Activated naive CD8-positive, alpha-beta T cell treated with anti-CD3 and anti-CD28 coated beads, Interleukin-2, amount 50 U/mL, for 24 hours (primary cell): ENCODE measurements at regions not wholly inside any gene's neighbourhood (a gene's known extent, or its start where the extent isn't known, plus 50 kb on each side); places are given as distances from the start of the nearest gene placed in this dataset.
"Not testable (repeated sequence)": the region's sequence is repeated elsewhere in the genome, so short reads cannot be mapped to it uniquely, and the experiment has no call there.

Source experiments
- ATAC-seq: fragments of 150-1000 bp; cut with Tn5 transposase; one replicate; pipeline ENCODE4 v1.10.0; 2021
- DNase-seq: peaks from one replicate; pipeline ENCODE4 v3.0.0; 2021
- H3K27ac Mint-ChIP-seq: one replicate; pipeline ENCODE4 v1.8.0; 2021; ENCODE audit warnings: mild to moderate bottlenecking, mixed read lengths
- H3K27me3 Mint-ChIP-seq: one replicate; pipeline ENCODE4 v1.8.0; 2021; ENCODE audit warnings: mixed read lengths
- H3K36me3 Mint-ChIP-seq: one replicate; pipeline ENCODE4 v1.8.0; 2021; ENCODE audit warnings: low read depth, mixed read lengths
- H3K4me1 Mint-ChIP-seq: one replicate; pipeline ENCODE4 v1.8.0; 2021; ENCODE audit warnings: mixed read lengths
- H3K4me3 Mint-ChIP-seq: one replicate; pipeline ENCODE4 v1.8.0; 2021; ENCODE audit warnings: mild to moderate bottlenecking, moderate library complexity, mixed read lengths
- H3K9me3 Mint-ChIP-seq: one replicate; pipeline ENCODE4 v1.8.0; 2021; ENCODE audit warnings: mixed read lengths

DNA sequence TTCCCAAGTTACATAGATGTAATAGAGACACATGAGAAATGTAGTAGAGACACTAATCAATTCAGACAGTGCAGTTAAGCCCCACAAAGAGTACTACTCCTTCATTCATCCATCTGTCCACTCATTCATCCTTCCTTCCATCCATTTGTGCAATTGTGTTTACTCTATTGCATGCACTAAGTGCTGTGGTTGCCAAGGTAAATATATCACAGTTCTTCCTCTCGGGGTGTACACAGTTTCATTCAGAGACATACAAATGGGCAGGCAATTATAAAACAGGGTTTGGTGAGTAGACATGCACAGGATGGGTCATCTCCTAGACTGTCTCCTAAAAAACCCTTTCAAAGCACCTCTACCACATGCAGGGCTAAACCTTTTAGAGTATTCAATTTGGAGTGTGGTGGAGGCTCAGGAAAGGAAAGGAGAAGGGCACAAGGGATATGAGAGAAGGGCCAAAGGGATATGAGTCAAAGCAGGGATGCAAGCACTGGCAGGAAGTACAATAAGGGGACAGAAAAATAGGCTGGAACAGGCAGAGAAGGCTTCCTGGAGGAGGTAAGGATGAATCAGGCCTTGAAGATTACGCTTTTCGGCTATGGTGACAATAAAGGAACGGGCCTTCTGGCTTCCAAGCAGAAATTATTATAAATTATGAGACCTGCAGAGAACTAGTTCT lies 153.6 kb upstream of the VKORC1L1 start:
- ATAC-seq, H3K9me3 Mint-ChIP-seq, H3K4me1 Mint-ChIP-seq: not testable (repeated sequence)

DNA sequence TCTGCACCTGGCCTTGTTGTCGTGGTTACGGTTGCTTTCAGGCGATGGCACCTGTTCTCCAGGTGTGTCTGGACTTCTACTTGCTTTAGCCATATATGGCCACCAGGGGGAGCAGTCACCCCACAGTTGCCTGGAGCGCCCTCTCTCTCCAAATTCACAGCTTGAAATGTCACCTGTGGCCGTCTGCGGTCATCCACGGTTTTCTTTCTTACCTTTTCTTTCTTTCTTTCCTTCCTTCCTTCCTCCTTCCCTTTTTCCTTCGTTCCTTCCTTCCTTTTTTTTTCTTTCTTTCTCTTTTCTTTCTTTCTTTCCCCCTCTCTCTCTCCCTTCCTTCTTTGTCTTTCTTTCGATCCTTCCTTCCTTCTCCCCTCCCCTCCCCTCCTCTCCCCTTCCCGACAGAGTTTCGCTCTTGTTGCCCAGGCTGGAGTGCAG lies 150.5 kb upstream of the VKORC1L1 start:
- no peaks in the 10 kb centered on the region for H3K9me3 Mint-ChIP-seq
- DNase-seq (peak; percentile 68), ATAC-seq (no peak)
- no peak overlapping the region for H3K4me3 Mint-ChIP-seq
- H3K36me3 Mint-ChIP-seq, result peaks cover 13% of the 10 kb centered on the region
- H3K4me1 Mint-ChIP-seq, result peaks cover 4% of the 10 kb centered on the region
- no peak overlapping the region for H3K27ac Mint-ChIP-seq
- no peaks in the 10 kb centered on the region for H3K27me3 Mint-ChIP-seq

More for the DNA sequence above, 153.6 kb upstream of the VKORC1L1 start:
- H3K27ac Mint-ChIP-seq, H3K4me3 Mint-ChIP-seq, H3K27me3 Mint-ChIP-seq, DNase-seq, H3K36me3 Mint-ChIP-seq: not testable (repeated sequence)

DNA sequence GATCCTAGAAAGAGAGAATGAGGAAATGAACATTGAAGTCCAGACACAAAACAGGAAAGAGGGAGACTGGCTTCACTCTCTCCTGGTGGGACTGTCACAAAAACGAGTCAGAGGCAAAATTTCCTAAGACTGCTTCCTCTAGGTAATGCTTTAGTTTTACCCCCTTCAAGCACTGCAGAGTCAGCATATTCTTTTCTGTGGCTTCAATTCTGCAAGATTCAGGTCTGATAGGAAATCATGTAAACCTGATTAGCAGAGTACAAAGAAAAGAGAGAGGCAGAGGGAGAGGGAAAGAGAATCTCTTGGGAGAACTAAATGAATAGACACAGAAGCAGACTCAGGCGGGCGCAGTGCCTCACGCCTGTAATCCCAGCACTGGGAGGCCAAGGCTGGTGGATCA lies 145.7 kb upstream of the VKORC1L1 start:
- H3K27me3 Mint-ChIP-seq, ATAC-seq, H3K4me1 Mint-ChIP-seq, H3K27ac Mint-ChIP-seq, H3K4me3 Mint-ChIP-seq, H3K9me3 Mint-ChIP-seq, DNase-seq: not testable (repeated sequence)
- H3K36me3 Mint-ChIP-seq, result peaks cover 13% of the 10 kb centered on the region

DNA sequence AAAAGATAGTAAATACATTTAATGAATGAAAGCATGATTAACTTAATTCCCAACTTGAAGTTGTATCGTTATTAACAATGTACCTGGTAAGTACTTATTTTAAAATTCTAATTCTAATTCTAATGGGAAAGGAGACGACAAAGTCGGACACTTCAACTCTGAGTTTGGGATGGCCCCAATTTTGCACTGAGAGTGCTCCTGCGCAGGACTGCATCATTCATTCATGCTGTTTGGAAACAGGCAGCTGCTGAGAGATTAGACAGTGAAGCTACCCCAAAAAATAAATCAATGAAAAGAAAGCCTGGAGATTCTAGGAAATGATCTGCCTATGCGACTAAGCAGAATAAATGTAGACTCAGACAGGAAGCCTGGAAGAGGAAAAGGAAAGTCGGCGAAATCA lies 141.7 kb upstream of the VKORC1L1 start:
- H3K4me1 Mint-ChIP-seq, result peaks cover 2% of the 10 kb centered on the region
- peak overlapping the region; percentile 6 for H3K4me3 Mint-ChIP-seq
- no peaks in the 10 kb centered on the region for H3K27me3 Mint-ChIP-seq
- ATAC-seq (no peak), DNase-seq (no peak)
- H3K9me3 Mint-ChIP-seq, result no peaks in the 10 kb centered on the region
- H3K27ac Mint-ChIP-seq, result no peak overlapping the region
- H3K36me3 Mint-ChIP-seq, result peaks cover 18% of the 10 kb centered on the region

DNA sequence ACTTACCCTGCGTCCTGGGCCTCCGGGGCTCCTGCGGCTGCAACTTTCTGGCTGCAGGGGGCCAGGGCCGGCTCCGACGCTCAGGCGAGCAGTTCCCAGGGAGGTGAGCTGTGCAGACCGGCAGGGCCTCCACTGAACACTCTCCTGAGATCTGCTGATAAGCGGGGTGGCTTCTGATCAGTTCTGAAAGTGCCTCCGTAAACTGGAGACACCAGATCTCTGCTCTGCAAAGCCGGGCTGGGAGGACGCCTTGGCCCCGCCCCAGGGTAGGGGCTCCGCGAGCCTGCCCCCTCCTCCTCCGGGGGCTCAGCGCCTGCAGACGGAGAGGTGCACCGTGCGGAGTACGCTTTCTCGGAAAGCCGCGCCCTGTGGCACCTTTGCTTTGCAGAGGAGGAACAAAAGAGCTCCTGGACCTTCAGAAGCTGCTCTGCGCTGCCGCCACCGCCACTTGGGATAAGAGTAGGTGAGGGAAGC lies 141.3 kb upstream of the VKORC1L1 start:
- peaks cover 16% of the 10 kb centered on the region for H3K36me3 Mint-ChIP-seq
- H3K4me1 Mint-ChIP-seq, result peaks cover 2% of the 10 kb centered on the region
- no peak overlapping the region for H3K27ac Mint-ChIP-seq
- H3K4me3 Mint-ChIP-seq, result peak overlapping the region; percentile 6
- H3K27me3 Mint-ChIP-seq, result no peaks in the 10 kb centered on the region
- DNase-seq (peak; percentile 11), ATAC-seq (peak; percentile 60)
- H3K9me3 Mint-ChIP-seq, result no peaks in the 10 kb centered on the region

DNA sequence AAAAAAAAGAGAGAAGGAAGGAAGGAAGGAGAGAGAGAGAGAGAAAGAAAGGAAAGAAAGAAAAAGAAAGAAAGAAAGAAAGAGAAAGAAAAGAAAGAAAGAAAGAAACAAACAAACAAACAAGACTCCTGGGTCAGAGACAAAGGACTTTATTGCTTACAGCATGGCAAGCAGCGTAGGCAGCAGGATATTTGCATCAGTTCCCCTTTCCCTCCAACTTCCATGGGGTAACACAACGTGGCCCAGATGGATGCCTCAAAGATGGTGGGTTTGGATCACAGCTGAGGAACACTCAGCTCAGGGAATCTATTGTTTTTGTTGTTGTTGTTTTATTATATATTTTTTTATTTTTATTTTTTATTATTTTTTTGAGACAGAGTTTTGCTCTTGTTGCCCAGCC lies 128.5 kb upstream of the VKORC1L1 start:
- Mint-ChIP-seq H3K36me3 (peaks cover 14% of the 10 kb centered on the region), H3K27ac (no peak overlapping the region), H3K4me1 (peaks cover under 1% of the 10 kb centered on the region), H3K4me3 (no peak overlapping the region), H3K9me3 (no peaks in the 10 kb centered on the region), H3K27me3 (no peaks in the 10 kb centered on the region)
- no peak for DNase-seq
- ATAC-seq, result no peak

DNA sequence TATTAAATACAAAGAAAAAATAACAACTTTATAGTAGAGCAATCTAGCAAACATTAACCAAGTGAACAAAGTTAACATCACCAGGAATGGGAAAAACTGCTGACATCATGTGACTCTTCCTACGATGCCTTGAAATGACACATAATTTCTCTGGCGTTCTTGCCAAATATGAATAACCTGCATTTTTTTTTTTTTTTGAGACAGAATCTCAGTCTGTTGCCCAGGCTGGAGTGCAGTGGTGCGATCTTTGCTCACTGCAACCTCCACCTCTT lies 126.5 kb upstream of the VKORC1L1 start:
- H3K9me3 Mint-ChIP-seq, result no peaks in the 10 kb centered on the region
- no peak for ATAC-seq
- H3K36me3 Mint-ChIP-seq, result peaks cover 7% of the 10 kb centered on the region
- no peak overlapping the region for H3K27ac Mint-ChIP-seq
- H3K4me1 Mint-ChIP-seq, result peaks cover 6% of the 10 kb centered on the region
- H3K4me3 Mint-ChIP-seq, result no peak overlapping the region
- no peak for DNase-seq
- H3K27me3 Mint-ChIP-seq, result no peaks in the 10 kb centered on the region

DNA sequence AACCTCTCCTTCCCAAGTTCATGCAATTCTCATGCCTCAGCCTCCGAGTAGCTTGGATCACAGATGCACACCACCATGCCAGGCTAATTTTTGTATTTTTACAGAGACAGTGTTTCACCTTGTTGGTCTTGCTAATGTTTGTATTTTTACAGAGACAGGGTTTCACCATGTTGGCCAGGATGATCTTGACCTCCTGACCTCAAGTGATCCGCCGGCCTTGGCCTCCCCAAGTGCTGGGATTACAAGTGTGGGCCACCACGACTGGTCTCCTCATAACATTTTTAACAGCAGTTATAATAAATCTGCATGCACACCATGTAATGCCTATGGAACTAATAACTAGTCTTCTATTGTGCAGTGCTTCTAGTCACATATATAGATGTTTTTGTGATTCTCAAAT lies 123.8 kb upstream of the VKORC1L1 start:
- Mint-ChIP-seq H3K4me3 (no peak overlapping the region), H3K27ac (no peak overlapping the region), H3K9me3 (no peaks in the 10 kb centered on the region), H3K36me3 (peaks cover 15% of the 10 kb centered on the region), H3K27me3 (no peaks in the 10 kb centered on the region), H3K4me1 (peaks cover 25% of the 10 kb centered on the region)
- no peak for DNase-seq
- ATAC-seq, result no peak

DNA sequence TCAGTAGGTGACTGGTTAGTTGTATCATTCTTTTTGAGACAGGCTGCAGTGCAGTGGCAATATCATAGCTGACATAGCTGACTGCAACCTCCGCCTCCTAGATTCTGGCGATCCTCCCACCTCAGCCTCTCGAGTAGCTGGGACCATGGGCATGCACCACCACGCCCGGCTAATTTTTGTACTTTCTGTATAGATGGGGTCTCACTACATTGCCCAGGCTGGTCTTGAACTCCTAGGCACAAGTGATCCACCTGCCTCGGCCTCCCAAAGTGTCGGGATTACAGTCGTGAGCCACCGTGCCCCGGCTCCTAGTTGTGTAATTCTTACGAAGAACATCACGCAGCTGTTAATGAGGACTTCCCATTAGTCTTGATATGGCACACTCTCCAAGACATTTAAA lies 123.4 kb upstream of the VKORC1L1 start:
- no peak overlapping the region for H3K27ac Mint-ChIP-seq
- no peaks in the 10 kb centered on the region for H3K9me3 Mint-ChIP-seq
- ATAC-seq, result no peak
- peaks cover 20% of the 10 kb centered on the region for H3K36me3 Mint-ChIP-seq
- H3K4me3 Mint-ChIP-seq, result peak overlapping the region; percentile 99
- H3K4me1 Mint-ChIP-seq, result peaks cover 28% of the 10 kb centered on the region
- no peak for DNase-seq
- no peaks in the 10 kb centered on the region for H3K27me3 Mint-ChIP-seq

DNA sequence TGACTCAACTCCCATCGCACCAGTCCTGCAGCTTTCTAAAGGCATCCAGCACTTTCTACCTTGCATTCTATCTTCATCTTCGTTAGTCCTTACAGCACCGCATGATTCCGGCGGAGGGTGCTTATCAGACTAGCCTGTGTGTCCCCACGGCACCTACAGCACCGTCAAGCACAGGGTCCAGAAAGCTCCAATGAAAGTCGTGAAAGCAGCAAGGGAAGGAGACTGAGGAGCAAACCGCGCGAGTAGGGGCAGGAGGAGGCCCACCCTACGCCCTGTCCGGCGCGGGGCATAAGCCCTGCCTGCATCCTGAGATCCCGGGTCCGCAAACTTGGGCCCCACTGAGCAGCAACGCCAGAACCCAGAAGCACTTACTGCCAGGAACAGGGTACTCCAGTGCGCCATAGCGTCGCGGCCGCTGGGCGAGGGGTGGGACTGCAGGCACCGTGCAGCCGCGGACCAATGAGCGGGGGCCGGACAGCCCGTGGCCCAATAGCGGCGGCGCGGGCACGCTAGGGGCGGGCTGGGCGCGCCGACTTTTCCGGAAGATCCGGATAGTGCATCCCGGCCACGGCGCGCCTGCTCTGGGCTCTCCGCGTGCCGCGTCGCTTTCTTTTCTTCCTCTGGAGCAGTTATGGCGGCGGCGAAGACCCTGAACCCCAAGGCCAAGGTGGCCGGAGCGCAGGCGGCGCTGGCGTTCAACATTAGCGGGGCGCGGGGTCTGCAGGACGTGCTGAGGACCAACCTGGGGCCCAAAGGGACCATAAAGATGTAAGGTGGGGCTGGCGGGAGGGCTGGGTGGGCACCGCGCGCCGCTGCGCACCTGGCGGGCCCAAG lies 122.1 kb upstream of the VKORC1L1 start:
- Mint-ChIP-seq H3K27me3 (no peaks in the 10 kb centered on the region), H3K4me1 (peaks cover 36% of the 10 kb centered on the region), H3K27ac (peak overlapping the region; percentile 98), H3K36me3 (peaks cover 27% of the 10 kb centered on the region), H3K9me3 (no peaks in the 10 kb centered on the region), H3K4me3 (peak overlapping the region; percentile 99)
- DNase-seq (peak; percentile 91), ATAC-seq (peak; percentile 100)

DNA sequence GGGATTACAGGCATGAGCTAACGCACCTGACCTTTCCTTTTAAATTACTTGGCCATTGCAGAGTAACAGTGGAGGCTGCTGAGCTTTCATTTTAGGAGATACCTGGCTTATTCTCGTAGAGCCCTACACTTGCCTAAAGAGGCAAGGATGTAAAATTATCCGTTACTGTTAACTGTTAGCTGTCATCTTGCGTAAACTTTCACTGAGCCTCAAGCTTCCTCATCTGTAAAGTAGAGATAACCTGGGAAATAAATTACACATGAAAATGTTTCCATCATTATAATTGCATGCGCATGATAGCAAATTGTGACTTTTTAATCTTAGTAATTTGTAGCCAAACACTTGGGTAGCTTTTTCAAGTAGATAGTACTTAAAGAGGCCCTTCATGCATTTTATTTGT lies 118.8 kb upstream of the VKORC1L1 start:
- H3K27ac Mint-ChIP-seq, result peak overlapping the region; percentile 18
- not testable (repeated sequence) for ATAC-seq

DNA sequence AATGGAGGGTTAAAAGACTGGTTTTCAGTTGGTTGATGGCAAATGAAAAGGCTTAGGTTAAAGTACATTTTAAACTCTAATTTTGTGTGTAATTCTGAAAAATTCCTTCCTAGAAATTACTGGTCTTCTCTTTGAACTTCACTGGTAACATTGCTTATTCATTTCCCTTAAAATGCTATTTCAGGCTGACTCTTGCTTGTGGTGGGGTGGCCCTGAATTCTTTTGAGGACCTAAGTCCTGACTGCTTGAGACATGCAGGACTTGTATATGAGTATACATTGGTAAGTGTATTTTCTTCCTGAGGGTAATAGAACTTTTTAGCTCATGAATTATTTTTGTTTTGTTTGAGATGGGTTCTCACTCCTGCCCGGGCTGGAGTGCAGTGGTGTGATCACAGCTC lies 113.9 kb upstream of the VKORC1L1 start:
- peak overlapping the region; percentile 71 for H3K27ac Mint-ChIP-seq
- peaks cover 31% of the 10 kb centered on the region for H3K4me1 Mint-ChIP-seq
- H3K36me3 Mint-ChIP-seq, result peaks cover 46% of the 10 kb centered on the region
- ATAC-seq, H3K27me3 Mint-ChIP-seq, H3K4me3 Mint-ChIP-seq, H3K9me3 Mint-ChIP-seq, DNase-seq: not testable (repeated sequence)

More for the DNA sequence above, 118.8 kb upstream of the VKORC1L1 start:
- H3K27me3 Mint-ChIP-seq, DNase-seq, H3K4me3 Mint-ChIP-seq, H3K9me3 Mint-ChIP-seq: not testable (repeated sequence)
- H3K4me1 Mint-ChIP-seq, result peaks cover 41% of the 10 kb centered on the region
- H3K36me3 Mint-ChIP-seq, result peaks cover 44% of the 10 kb centered on the region

DNA sequence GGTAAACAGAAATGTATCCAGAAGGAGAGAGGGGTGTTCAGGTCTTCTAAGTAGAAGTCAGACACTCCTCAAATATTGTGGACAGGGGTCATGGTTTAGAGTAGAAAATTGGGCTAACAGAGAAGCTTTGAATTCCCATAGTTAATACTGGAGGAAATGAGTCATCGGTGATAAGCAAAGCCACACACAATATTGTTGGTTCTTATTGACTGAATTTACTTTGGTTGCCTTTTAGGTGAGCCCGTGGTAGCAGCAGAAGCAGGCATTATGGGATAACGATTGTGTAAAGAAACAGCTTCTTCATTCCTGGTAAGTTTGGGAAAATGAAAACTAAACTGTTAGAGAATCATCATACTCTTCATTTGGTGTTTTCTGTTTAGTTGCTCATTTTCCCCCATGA lies 110.2 kb upstream of the VKORC1L1 start:
- H3K27me3 Mint-ChIP-seq, H3K4me3 Mint-ChIP-seq, DNase-seq, H3K9me3 Mint-ChIP-seq: not testable (repeated sequence)
- peak overlapping the region; percentile 76 for H3K27ac Mint-ChIP-seq
- peaks cover 16% of the 10 kb centered on the region for H3K4me1 Mint-ChIP-seq
- peaks cover 32% of the 10 kb centered on the region for H3K36me3 Mint-ChIP-seq
- ATAC-seq, result peak; percentile 58

DNA sequence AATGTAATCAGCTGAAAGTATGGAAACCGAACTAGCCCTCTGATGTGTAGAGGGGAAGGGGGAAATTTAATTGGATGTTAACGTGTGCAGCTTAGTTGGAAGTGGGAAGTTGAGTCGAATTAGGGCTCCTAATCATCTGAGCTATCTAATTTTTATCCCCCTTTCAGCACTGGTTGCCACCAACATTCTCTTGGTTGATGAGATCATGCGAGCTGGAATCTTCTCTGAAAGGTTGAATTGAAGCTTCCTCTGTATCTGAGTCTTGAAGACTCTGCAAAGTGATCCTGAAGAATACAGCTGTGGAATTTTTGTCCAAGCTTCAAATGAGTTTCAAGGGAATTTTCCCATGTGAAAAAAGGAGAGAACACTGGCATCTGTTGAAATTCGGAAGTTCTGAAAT lies 109.8 kb upstream of the VKORC1L1 start:
- ATAC-seq, H3K4me3 Mint-ChIP-seq, H3K9me3 Mint-ChIP-seq, H3K27me3 Mint-ChIP-seq, DNase-seq: not testable (repeated sequence)
- Mint-ChIP-seq H3K36me3 (peaks cover 32% of the 10 kb centered on the region), H3K27ac (peak overlapping the region; percentile 76), H3K4me1 (peaks cover 16% of the 10 kb centered on the region)
